Spleen (tissue), 11 donors: ENCODE measurements at regions not wholly inside any gene's neighbourhood (a gene's known extent, or its start where the extent isn't known, plus 50 kb on each side); places are given as distances from the start of the nearest gene placed in this dataset.
A peak's percentile ranks its signal among the peaks of the same experiment; 100 is the strongest.

Experiments
- DNase-seq: peaks from one replicate; pipeline ENCODE4 v3.0.0-alpha.2; 2020
- H3K27ac ChIP-seq, 8 donors: fragments of 200-600 bp; sonication (generic) in 7 of 8; 1 replicate in 4 of 8; 2 replicates in 4 of 8; pipeline versions ENCODE4 v1.5.0 to v1.8.0; 2016 to 2021; ENCODE audit warnings: inconsistent platforms in 4 of 8, mild to moderate bottlenecking in 4 of 8, moderate library complexity in 1 of 8
- H3K27me3 ChIP-seq, 7 donors: fragments of 200-600 bp; sonication (generic) in 6 of 7; replicated peaks in 1 of 7; 1 replicate in 4 of 7; 2 replicates in 3 of 7; pipeline versions ENCODE4 v1.5.0 to v1.8.0; 2016 to 2021; ENCODE audit warnings: inconsistent platforms in 3 of 7, mild to moderate bottlenecking in 1 of 7
- H3K36me3 ChIP-seq, 6 donors: fragments of 200-600 bp; sonication (generic) in 5 of 6; 1 replicate in 4 of 6; 2 replicates in 2 of 6; pipeline versions ENCODE4 v1.5.0 to v1.8.0; 2016 to 2021; ENCODE audit warnings: inconsistent platforms in 2 of 6
- H3K4me1 ChIP-seq, 6 donors: fragments of 200-600 bp; sonication (generic) in 5 of 6; 1 replicate in 3 of 6; 2 replicates in 3 of 6; pipeline versions ENCODE4 v1.5.0 to v1.8.0; 2016 to 2021; ENCODE audit warnings: inconsistent platforms in 3 of 6
- H3K4me3 ChIP-seq, 8 donors: fragments of 200-600 bp; sonication (generic) in 7 of 8; 1 replicate in 4 of 8; 2 replicates in 4 of 8; pipeline versions ENCODE4 v1.5.0 to v1.8.0; 2016 to 2021; ENCODE audit warnings: inconsistent platforms in 4 of 8, mild to moderate bottlenecking in 4 of 8, moderate library complexity in 2 of 8
- H3K9me3 ChIP-seq, 8 donors: fragments of 200-600 bp; sonication (generic) in 7 of 8; 1 replicate in 4 of 8; 2 replicates in 4 of 8; pipeline versions ENCODE4 v1.5.0 to v1.8.0; 2016 to 2021; ENCODE audit warnings: inconsistent platforms in 4 of 8
- CTCF ChIP-seq, 11 experiments: fragments of 200-600 bp in 7 of 11; fragments of 450-650 bp in 4 of 11; sonication (generic) in 4 of 11; IDR thresholded peaks in 8 of 11; conservative IDR thresholded peaks in 3 of 11; 1 replicate in 7 of 11; 2 replicates in 4 of 11; pipeline versions ENCODE4 v1.4.0 to v1.8.0; 2016 to 2021; ENCODE audit warnings: antibody characterized with exemption in 11 of 11, inconsistent platforms in 4 of 11, mild to moderate bottlenecking in 1 of 11
- POLR2A ChIP-seq, 3 donors: fragments of 450-650 bp; IDR thresholded peaks; one replicate each; pipeline ENCODE4 v1.5.1; 2017; ENCODE audit warnings: antibody characterized with exemption in 3 of 3, mild to moderate bottlenecking in 1 of 3
- POLR2AphosphoS5 ChIP-seq, 3 donors: sonication (generic); formaldehyde crosslinking; IDR thresholded peaks; one replicate each; pipeline ENCODE4 v1.5.1; 2017; ENCODE audit warnings: antibody characterized with exemption in 3 of 3
- whole genome bisulfite sequencing, 5 donors: extraction: QIAGEN DNeasy Blood & Tissue Kit in 3 of 5; methylation state at CpG; one replicate each; pipeline versions ENCODE4 v1.1.5 to v1.1.7; 2013 to 2018; 5-methylcytosine and 5-hydroxymethylcytosine counted together
- intact Hi-C: fragments of 100-400 bp; cut with DNase I; formaldehyde crosslinking; loops from one replicate; pipeline ENCODE4 v1.15.0; 2023; ENCODE audit warnings: low total_unique reads
- donor health status: healthy with polysubstance abuse.
- donor health status: DM: no; HTN: no; CAD: no; lungs with moderate emphysema.
- donor health status: DM: no; HTN: no; CAD: no.
- donor health status: Bipolar disorder and iron deficiency.
- donor health status: healthy.
- donor health status: DM: no; HTN: no; CAD: no.
- donor health status: DM: yes; HTN: yes; CAD: no.

DNA sequence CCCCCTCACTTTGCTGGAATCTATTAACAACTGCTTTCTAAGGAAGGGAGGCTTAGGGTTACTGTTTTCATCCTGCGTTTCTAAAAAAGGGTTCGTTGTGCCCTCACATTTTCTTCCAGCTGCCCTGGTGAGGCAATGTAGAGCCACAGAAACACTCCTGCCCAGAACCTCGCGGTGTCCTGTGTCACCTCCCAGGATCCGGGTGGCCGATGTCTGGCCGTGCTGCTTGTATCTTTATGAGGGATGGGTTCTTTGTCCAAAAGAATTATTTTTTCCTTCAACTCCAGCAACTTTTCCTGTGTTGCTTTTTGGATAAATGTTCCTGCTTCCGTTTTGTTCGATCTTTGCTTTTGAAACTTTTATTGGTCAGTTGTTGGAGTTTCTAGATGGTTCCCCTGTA lies 291.8 kb upstream of the HS6ST1 start:
- Histone ChIP-seq H3K27me3 (peaks cover 0 to 9% (median 0%) of the 10 kb centered on the region in 7 donors), H3K27ac (no peak overlapping the region), H3K4me1 (no peaks in the 10 kb centered on the region), H3K36me3 (no peaks in the 10 kb centered on the region), H3K9me3 (no peaks in the 10 kb centered on the region), H3K4me3 (no peak overlapping the region)
- intact Hi-C loops = no loop called here
- no peak for TF ChIP-seq POLR2A (IDR thresholded peaks at IDR 0.05)
- no peak for TF ChIP-seq CTCF (IDR thresholded peaks at IDR 0.05 in 8 of 11, conservative IDR thresholded peaks at IDR 0.05 in 3 of 11)
- no peak for TF ChIP-seq POLR2AphosphoS5 (IDR thresholded peaks at IDR 0.05)
- WGBS, 5 donors = 93 to 97% (median 95%) methylated on average over 9 of the region's 9 CpGs
- peak; percentile 28 for DNase-seq

DNA sequence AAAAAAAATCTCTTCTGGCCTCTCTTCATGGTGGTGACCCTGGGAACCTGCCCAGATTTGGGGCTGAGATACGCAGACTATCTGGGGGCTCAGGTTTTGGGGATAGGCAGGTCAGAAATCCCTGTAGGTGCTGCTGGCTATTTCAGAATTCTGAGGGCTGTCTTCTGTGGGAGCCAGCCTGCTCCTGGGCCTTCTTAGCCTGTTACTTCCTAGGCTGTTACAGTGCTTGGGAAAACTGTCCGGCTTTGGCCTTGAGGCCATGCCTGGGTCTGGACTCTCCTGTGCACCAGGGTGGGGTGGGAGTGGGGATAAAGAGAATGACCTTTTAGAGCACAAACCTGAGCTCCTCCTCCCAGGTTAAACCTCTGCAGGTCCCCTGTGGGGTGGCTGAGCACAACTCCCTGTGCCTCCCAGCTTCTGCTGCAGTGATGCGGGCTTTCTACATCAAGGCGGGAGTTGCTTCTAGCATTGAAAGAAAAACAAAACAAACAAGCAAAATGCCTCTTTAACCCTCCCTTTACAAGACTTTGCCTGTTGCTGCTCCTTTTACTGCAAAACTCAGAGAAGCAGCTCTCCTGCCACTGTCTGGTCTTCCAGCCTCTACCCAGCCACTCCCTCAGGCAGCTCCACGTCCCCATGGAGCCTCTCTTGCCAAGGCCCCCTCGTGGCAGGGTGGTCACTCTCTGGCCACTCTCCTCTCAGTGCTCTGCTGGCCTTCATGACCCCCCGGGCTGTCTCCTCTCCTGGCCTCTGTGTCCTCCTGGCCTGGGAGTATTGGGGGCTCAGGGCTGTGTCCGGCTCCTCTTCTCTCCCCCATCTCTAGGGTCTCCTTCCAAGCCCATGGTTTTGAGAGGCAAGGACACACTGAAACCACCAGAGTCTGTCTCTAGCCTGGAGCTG lies 293.0 kb upstream of the HS6ST1 start:
- Histone ChIP-seq H3K27me3 (peaks cover 0 to 9% (median 0%) of the 10 kb centered on the region in 7 donors), H3K4me3 (no peak overlapping the region), H3K9me3 (no peaks in the 10 kb centered on the region), H3K4me1 (no peaks in the 10 kb centered on the region), H3K36me3 (no peaks in the 10 kb centered on the region), H3K27ac (no peak overlapping the region)
- 86 to 99% (median 92%) methylated on average over 8 of the region's 8 CpGs for WGBS, 5 donors
- DNase-seq = peak; percentile 54
- TF ChIP-seq POLR2A (IDR thresholded peaks at IDR 0.05) (no peak), POLR2AphosphoS5 (IDR thresholded peaks at IDR 0.05) (no peak)
- intact Hi-C loops = no loop called here

GRCh38 chr2:128612628-128613027 lies 294.0 kb upstream of the HS6ST1 start:
- DNase-seq = peak; percentile 32
- intact Hi-C loops = no loop called here

DNA sequence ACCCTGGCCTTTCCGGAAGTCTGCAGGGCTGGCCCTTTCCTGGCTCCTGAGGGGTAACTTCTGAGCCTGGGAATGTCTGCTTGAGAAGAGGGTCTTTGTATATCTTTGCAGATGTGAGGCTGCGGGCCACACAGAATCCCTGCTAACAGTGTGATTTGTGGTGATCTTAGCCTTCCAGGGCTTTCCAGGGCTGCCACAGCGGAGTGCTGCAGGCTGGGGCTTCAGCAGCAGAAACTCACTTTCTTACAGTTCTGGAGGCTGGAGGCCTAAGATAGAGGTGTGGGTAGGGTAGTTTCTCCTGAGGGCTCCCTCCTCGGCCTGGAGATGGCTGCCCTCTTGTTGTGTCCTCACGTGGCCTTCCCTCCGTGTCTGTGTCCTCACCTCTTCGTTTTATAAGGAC lies 294.7 kb upstream of the HS6ST1 start:
- WGBS, 5 donors = 71 to 82% (median 79%) methylated on average over 6 to 7 of the region's 7 CpGs
- Histone ChIP-seq H3K27ac (no peak overlapping the region), H3K4me3 (no peak overlapping the region), H3K27me3 (peaks cover 0 to 9% (median 0%) of the 10 kb centered on the region in 7 donors), H3K4me1 (no peaks in the 10 kb centered on the region), H3K36me3 (no peaks in the 10 kb centered on the region), H3K9me3 (no peaks in the 10 kb centered on the region)
- DNase-seq = peak; percentile 21
- intact Hi-C loops = no loop called here
- TF ChIP-seq CTCF (IDR thresholded peaks at IDR 0.05 in 8 of 11, conservative IDR thresholded peaks at IDR 0.05 in 3 of 11) (no peak), POLR2AphosphoS5 (IDR thresholded peaks at IDR 0.05) (no peak), POLR2A (IDR thresholded peaks at IDR 0.05) (no peak)

More at GRCh38 chr2:128612628-128613027, 294.0 kb upstream of the HS6ST1 start:
- no peaks in the 10 kb centered on the region for H3K9me3 ChIP-seq
- TF ChIP-seq CTCF (IDR thresholded peaks at IDR 0.05 in 8 of 11, conservative IDR thresholded peaks at IDR 0.05 in 3 of 11) = no peak
- no peak for TF ChIP-seq POLR2AphosphoS5 (IDR thresholded peaks at IDR 0.05)
- TF ChIP-seq POLR2A (IDR thresholded peaks at IDR 0.05) = no peak
- WGBS, 5 donors = 82 to 92% (median 85%) methylated on average over 3 of the region's 3 CpGs
- H3K27ac ChIP-seq = no peak overlapping the region
- peaks cover 0 to 9% (median 0%) of the 10 kb centered on the region in 7 donors for H3K27me3 ChIP-seq
- H3K4me1 ChIP-seq = no peaks in the 10 kb centered on the region
- no peak overlapping the region for H3K4me3 ChIP-seq
- H3K36me3 ChIP-seq = no peaks in the 10 kb centered on the region
